Astrocyte (in vitro differentiated cells and primary cell): ENCODE measurements at regions not wholly inside any gene's neighbourhood (a gene's known extent, or its start where the extent isn't known, plus 50 kb on each side); places are given as distances from the start of the nearest gene placed in this dataset.
"Not testable (repeated sequence)": the region's sequence is repeated elsewhere in the genome, so short reads cannot be mapped to it uniquely, and the experiment has no call there.

Source experiments
- DNase-seq: peaks from one replicate; pipeline ENCODE4 v3.0.0-alpha.2; 2010; ENCODE audit warnings: low read depth
- FAIRE-seq: peaks from 2 replicates; lab custom pipeline; 2011; peaks lifted over from hg19 to GRCh38; lab: Jason Lieb, UNC
- H2AFZ ChIP-seq: 2 replicates; pipeline ENCODE4 v1.6.0; 2012; ENCODE audit warnings: low read depth, low read length, inconsistent platforms
- H3K27ac ChIP-seq: 2 replicates; pipeline ENCODE4 v1.5.1; 2011; ENCODE audit warnings: low read depth, low read length, inconsistent platforms
- H3K27me3 ChIP-seq: 2 replicates; pipeline ENCODE4 v1.6.0; 2011; ENCODE audit warnings: low read length, inconsistent platforms; ENCODE audit not compliant: insufficient read depth
- H3K36me3 ChIP-seq: 2 replicates; pipeline ENCODE4 v1.5.1; 2011; ENCODE audit warnings: low read length, inconsistent platforms; ENCODE audit not compliant: insufficient read depth
- H3K4me1 ChIP-seq: 2 replicates; pipeline ENCODE4 v1.5.1; 2011; ENCODE audit warnings: low read length, inconsistent platforms; ENCODE audit not compliant: insufficient read depth
- H3K4me2 ChIP-seq: 2 replicates; pipeline ENCODE4 v1.6.0; 2012; ENCODE audit warnings: low read length, inconsistent platforms
- H3K4me3 ChIP-seq: 2 replicates; pipeline ENCODE4 v1.5.1; 2011; ENCODE audit warnings: low read depth, mild to moderate bottlenecking, low read length, inconsistent platforms; ENCODE audit not compliant: insufficient read depth
- H3K79me2 ChIP-seq: 2 replicates; pipeline ENCODE4 v1.6.0; 2012; ENCODE audit warnings: mild to moderate bottlenecking, low read length, inconsistent platforms; ENCODE audit not compliant: insufficient read depth
- H3K9ac ChIP-seq: 2 replicates; pipeline ENCODE4 v1.6.0; 2012; ENCODE audit warnings: mild to moderate bottlenecking, low read length, inconsistent platforms
- H3K9me3 ChIP-seq: 2 replicates; pipeline ENCODE4 v1.5.1; 2012; ENCODE audit warnings: low read depth, mild to moderate bottlenecking, low read length, inconsistent platforms; ENCODE audit not compliant: insufficient read depth
- H4K20me1 ChIP-seq: 2 replicates; pipeline ENCODE4 v1.6.0; 2012; ENCODE audit warnings: low read length, inconsistent platforms; ENCODE audit not compliant: insufficient read depth
- H3K27ac Mint-ChIP-seq: one replicate; pipeline ENCODE4 v1.8.0; 2021; ENCODE audit warnings: mild to moderate bottlenecking, mixed read lengths; ENCODE audit not compliant: unreplicated experiment
- H3K27me3 Mint-ChIP-seq: one replicate; pipeline ENCODE4 v1.8.0; 2021; ENCODE audit warnings: low read depth, mixed read lengths; ENCODE audit not compliant: unreplicated experiment
- H3K36me3 Mint-ChIP-seq: one replicate; pipeline ENCODE4 v1.8.0; 2021; ENCODE audit warnings: low read depth, mixed read lengths; ENCODE audit not compliant: unreplicated experiment
- H3K4me1 Mint-ChIP-seq: one replicate; pipeline ENCODE4 v1.8.0; 2021; ENCODE audit warnings: low read depth, mixed read lengths; ENCODE audit not compliant: unreplicated experiment
- H3K4me3 Mint-ChIP-seq: one replicate; pipeline ENCODE4 v1.8.0; 2021; ENCODE audit warnings: mild to moderate bottlenecking, moderate library complexity, mixed read lengths; ENCODE audit not compliant: unreplicated experiment
- H3K9me3 Mint-ChIP-seq: one replicate; pipeline ENCODE4 v1.8.0; 2021; ENCODE audit warnings: mild to moderate bottlenecking, mixed read lengths; ENCODE audit not compliant: unreplicated experiment
- EZH2 ChIP-seq: IDR thresholded peaks from 2 replicates; pipeline ENCODE4 v1.6.1; 2012; ENCODE audit warnings: mild to moderate bottlenecking, low read length, inconsistent platforms; ENCODE audit not compliant: insufficient read depth
- TF ChIP-seq, protein P1 (sequence below): IDR thresholded peaks from 2 replicates; pipeline ENCODE4 v1.5.1; 2011; ENCODE audit warnings: low read depth, mild to moderate bottlenecking, inconsistent platforms, low read length, moderate library complexity; ENCODE audit not compliant: insufficient read depth

DNA sequence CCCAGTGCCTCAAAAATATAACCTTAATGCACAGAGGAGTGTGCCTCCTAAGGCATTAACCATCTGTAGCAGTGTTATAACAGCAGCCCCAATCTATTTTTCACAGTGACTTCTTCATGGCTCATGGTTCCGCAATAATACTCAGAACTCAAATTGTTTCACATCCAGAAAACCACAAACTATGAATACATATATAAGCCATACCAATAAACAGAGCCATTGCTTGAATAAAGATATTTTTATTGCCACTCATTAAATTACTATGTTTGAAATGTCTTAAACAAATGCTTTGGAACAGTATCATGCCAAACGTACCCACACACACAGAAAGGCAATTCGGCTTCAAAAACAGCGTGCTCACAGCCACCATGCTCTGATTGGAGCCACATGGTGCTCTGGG, 629.3 kb upstream of the NRP1 start:
- Histone ChIP-seq H3K4me3 (no peak overlapping the region), H3K9ac (no peak overlapping the region), H3K36me3 (no peaks in the 10 kb centered on the region), H3K9me3 (no peaks in the 10 kb centered on the region), H3K27me3 (peaks cover 2% of the 10 kb centered on the region), H3K4me2 (no peak overlapping the region), H3K27ac (no peak overlapping the region), H3K79me2 (no peaks in the 10 kb centered on the region), H2AFZ (no peak overlapping the region), H4K20me1 (no peaks in the 10 kb centered on the region), H3K4me1 (no peaks in the 10 kb centered on the region)
- no peak overlapping the region for H3K27ac Mint-ChIP-seq
- peaks cover 6% of the 10 kb centered on the region for H3K9me3 Mint-ChIP-seq
- no peak overlapping the region for H3K4me3 Mint-ChIP-seq
- H3K36me3 Mint-ChIP-seq, result no peaks in the 10 kb centered on the region
- H3K4me1 Mint-ChIP-seq, result peaks cover 1% of the 10 kb centered on the region
- FAIRE-seq (no peak), DNase-seq (no peak)
- TF ChIP-seq EZH2, result no peak
- TF ChIP-seq, protein P1, sequence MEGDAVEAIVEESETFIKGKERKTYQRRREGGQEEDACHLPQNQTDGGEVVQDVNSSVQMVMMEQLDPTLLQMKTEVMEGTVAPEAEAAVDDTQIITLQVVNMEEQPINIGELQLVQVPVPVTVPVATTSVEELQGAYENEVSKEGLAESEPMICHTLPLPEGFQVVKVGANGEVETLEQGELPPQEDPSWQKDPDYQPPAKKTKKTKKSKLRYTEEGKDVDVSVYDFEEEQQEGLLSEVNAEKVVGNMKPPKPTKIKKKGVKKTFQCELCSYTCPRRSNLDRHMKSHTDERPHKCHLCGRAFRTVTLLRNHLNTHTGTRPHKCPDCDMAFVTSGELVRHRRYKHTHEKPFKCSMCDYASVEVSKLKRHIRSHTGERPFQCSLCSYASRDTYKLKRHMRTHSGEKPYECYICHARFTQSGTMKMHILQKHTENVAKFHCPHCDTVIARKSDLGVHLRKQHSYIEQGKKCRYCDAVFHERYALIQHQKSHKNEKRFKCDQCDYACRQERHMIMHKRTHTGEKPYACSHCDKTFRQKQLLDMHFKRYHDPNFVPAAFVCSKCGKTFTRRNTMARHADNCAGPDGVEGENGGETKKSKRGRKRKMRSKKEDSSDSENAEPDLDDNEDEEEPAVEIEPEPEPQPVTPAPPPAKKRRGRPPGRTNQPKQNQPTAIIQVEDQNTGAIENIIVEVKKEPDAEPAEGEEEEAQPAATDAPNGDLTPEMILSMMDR, result no peak
- peaks cover 12% of the 10 kb centered on the region for H3K27me3 Mint-ChIP-seq

DNA sequence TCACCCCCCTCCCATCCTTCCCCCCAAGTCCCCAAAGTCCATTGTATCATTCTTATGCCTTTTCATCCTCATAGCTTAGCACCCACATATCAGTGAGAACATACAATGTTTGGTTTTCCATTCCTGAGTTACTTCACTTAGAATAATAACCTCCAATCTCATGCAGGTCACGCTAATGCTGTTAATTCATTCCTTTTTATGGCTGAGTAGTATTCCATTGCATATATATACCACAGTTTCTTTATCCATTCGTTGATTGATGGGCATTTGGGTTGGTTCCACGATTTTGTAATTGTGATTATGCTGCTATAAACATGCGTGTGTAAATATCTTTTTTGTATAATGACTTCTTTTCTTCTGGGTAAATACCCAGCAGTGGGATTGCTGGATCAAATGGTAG, 621.9 kb upstream of the NRP1 start:
- not testable (repeated sequence) for H3K27me3 Mint-ChIP-seq, H3K27ac ChIP-seq, H3K4me3 Mint-ChIP-seq, H3K79me2 ChIP-seq, H3K9me3 Mint-ChIP-seq, H3K4me2 ChIP-seq, H3K4me1 ChIP-seq, DNase-seq, H3K4me1 Mint-ChIP-seq, H3K4me3 ChIP-seq, FAIRE-seq, H3K36me3 ChIP-seq, H3K9me3 ChIP-seq, H3K9ac ChIP-seq, H4K20me1 ChIP-seq, H3K27ac Mint-ChIP-seq, H3K36me3 Mint-ChIP-seq, H3K27me3 ChIP-seq, H2AFZ ChIP-seq

DNA sequence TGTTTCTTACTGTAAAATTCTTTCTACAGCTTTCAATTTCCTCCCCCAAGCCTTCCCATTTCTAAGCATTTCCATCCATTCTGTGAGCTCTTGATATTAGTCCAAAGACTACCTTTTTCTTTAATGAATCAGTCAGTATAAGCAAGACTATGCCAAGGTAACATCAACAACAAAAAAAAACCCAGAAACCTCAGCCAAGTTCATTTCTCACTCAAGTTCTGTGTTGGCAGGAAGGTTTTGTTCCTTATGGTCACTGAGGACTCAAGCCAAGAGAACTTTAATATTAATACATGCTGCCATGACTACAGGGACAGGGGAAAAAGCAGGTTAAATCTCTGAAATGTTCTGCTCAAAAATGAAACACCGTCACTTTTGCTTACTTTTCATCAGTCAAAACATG, 621.2 kb upstream of the NRP1 start:
- TF ChIP-seq EZH2, result no peak
- TF ChIP-seq, protein P1, result no peak
- DNase-seq (peak; percentile 75), FAIRE-seq (no peak)
- Histone ChIP-seq H3K4me2 (no peak overlapping the region), H3K27ac (no peak overlapping the region), H3K9me3 (no peaks in the 10 kb centered on the region), H3K4me1 (no peaks in the 10 kb centered on the region), H3K9ac (no peak overlapping the region), H3K4me3 (no peak overlapping the region), H2AFZ (no peak overlapping the region), H3K27me3 (no peaks in the 10 kb centered on the region), H3K79me2 (no peaks in the 10 kb centered on the region), H4K20me1 (no peaks in the 10 kb centered on the region), H3K36me3 (no peaks in the 10 kb centered on the region)
- no peaks in the 10 kb centered on the region for H3K4me1 Mint-ChIP-seq
- H3K27ac Mint-ChIP-seq, result no peak overlapping the region
- H3K27me3 Mint-ChIP-seq, result no peaks in the 10 kb centered on the region
- H3K9me3 Mint-ChIP-seq, result no peaks in the 10 kb centered on the region
- no peak overlapping the region for H3K4me3 Mint-ChIP-seq
- no peaks in the 10 kb centered on the region for H3K36me3 Mint-ChIP-seq
